ENCODE measurements at regions not wholly inside any gene's neighbourhood (a gene's known extent, or its start where the extent isn't known, plus 50 kb on each side); places are given as distances from the start of the nearest gene placed in this dataset.

GRCh38 chr4:169922632-169923276, 103.4 kb downstream of the MFAP3L start:
- Histone ChIP-seq H3K27me3 (replicated peaks in 1 of 4; ENCODE audit: control insufficient read depth in 3 of 4, extremely low read depth in 1 of 4, insufficient read depth in 3 of 4, low read length in 3 of 4) (no peaks in the 10 kb centered on the region), H2BK12ac (ENCODE audit: low read depth, low read length) (peak overlapping the region; percentile 40; the same call in 1 of the 2 replicates), H2BK20ac (ENCODE audit: low read length) (no peak overlapping the region), H3K14ac (ENCODE audit: insufficient read length) (no peak overlapping the region), H3K4ac (replicated peaks; ENCODE audit: insufficient read length, low read depth, low read length) (no peak overlapping the region), H3K79me2 (ENCODE audit: control insufficient read depth in 1 of 2, insufficient read depth in 2 of 2, low read length in 2 of 2) (no peaks in the 10 kb centered on the region), H3K27ac (ENCODE audit: low read depth, low read length) (no peak overlapping the region), H3K56ac (replicated peaks; ENCODE audit: insufficient read length, low read depth, low read length) (no peak overlapping the region), H3K4me3 (ENCODE audit: extremely low read depth in 1 of 4, insufficient read depth in 2 of 4, low read depth in 3 of 4, low read length in 4 of 4) (no peak overlapping the region), H3K18ac (ENCODE audit: extremely low read depth, low read length) (no peak overlapping the region), H2BK15ac (ENCODE audit: low read length) (no peak overlapping the region), H2BK120ac (replicated peaks; ENCODE audit: low read depth, low read length) (no peak overlapping the region), H2AK5ac (ENCODE audit: low read depth, low read length) (no peak overlapping the region), H3K23ac (ENCODE audit: insufficient read length) (no peak overlapping the region), H4K8ac (ENCODE audit: extremely low read depth, insufficient read depth, low read length) (no peak overlapping the region), H3K79me1 (ENCODE audit: low read depth, low read length) (no peaks in the 10 kb centered on the region), H3K9ac (replicated peaks in 1 of 4; ENCODE audit: extremely low read depth in 1 of 4, low read depth in 3 of 4, low read length in 3 of 4) (no peak overlapping the region; a peak in 1 of 7 replicates), H4K91ac (replicated peaks; ENCODE audit: insufficient read length, low read length) (no peak overlapping the region), H3K4me2 (ENCODE audit: insufficient read depth in 1 of 2, low read depth in 2 of 2, low read length in 2 of 2) (no peak overlapping the region), H2AFZ (ENCODE audit: low read length) (no peak overlapping the region), H2BK5ac (ENCODE audit: low read depth, low read length) (no peak overlapping the region), H4K5ac (ENCODE audit: insufficient read length, low read depth, low read length) (no peak overlapping the region), H3K36me3 (ENCODE audit: control insufficient read depth in 2 of 4, insufficient read depth in 4 of 4, low read length in 3 of 4) (no peaks in the 10 kb centered on the region), H3K4me1 (replicated peaks in 1 of 4; ENCODE audit: control insufficient read depth in 3 of 4, insufficient read depth in 4 of 4, low read length in 3 of 4) (peaks cover 0 to 4% (median 3%) of the 10 kb centered on the region in 4 experiments; a peak in 3 of 7 replicates), H3K9me3 (ENCODE audit: insufficient read depth in 2 of 2, low read depth in 1 of 2, low read length in 1 of 2) (no peaks in the 10 kb centered on the region), H4K20me1 (replicated peaks in 1 of 2; ENCODE audit: control insufficient read depth in 1 of 2, insufficient read depth in 2 of 2, low read length in 2 of 2) (no peaks in the 10 kb centered on the region), H3K23me2 (ENCODE audit: low read depth, low read length) (no peaks in the 10 kb centered on the region)
- ChIA-PET CTCF (ENCODE audit: partially characterized antibody) (interaction anchor here (0.8 kb wide), 1 partner anchor 89 kb away, joined by 3 read pairs; no protein-coding TSS in a partner anchor), POLR2A (ENCODE audit: partially characterized antibody) (interaction anchor here (1.0 kb wide), 1 partner anchor 13 kb away, joined by 4 read pairs; no protein-coding TSS in a partner anchor)
- FAIRE-seq (no peak), DNase-seq (ENCODE audit: low read depth in 1 of 2, low spot score in 2 of 2) (no peak)
- TF ChIP-seq EP300 (IDR thresholded peaks at IDR 0.05; ENCODE audit: borderline replicate concordance in 1 of 2, low read depth in 2 of 2, low read length in 2 of 2): no peak
- TF ChIP-seq SAP30 (IDR thresholded peaks at IDR 0.05; ENCODE audit: insufficient read depth, insufficient replicate concordance, low read length): no peak
- TF ChIP-seq MAFK (IDR thresholded peaks at IDR 0.05; ENCODE audit: low read depth, low read length): peak; percentile 47; the same call in 1 of the 2 replicates
- peak; percentile 48; the same call in 1 of the 2 replicates for TF ChIP-seq CEBPB (IDR thresholded peaks at IDR 0.05; ENCODE audit: low read depth, low read length)
- 89% methylated on average over 3 of the region's 3 CpGs; no CpG with 5 or more reads in 1 of the 2 experiments for WGBS, 2 experiments (ENCODE audit: extremely low coverage in 1 of 2, insufficient coverage in 1 of 2, insufficient read length in 1 of 2, insufficient replicate concordance in 2 of 2, low coverage in 1 of 2, low lambda C conversion rate in 2 of 2, missing lambda C conversion rate in 1 of 2)

All from H1 (cell line).